ENCODE measurements at regions not wholly inside any gene's neighbourhood (a gene's known extent, or its start where the extent isn't known, plus 50 kb on each side); places are given as distances from the start of the nearest gene placed in this dataset.

- TF ChIP-seq CTCF (IDR thresholded peaks at IDR 0.05) (no peak), POLR2AphosphoS5 (IDR thresholded peaks at IDR 0.05) (no peak), EP300 (IDR thresholded peaks at IDR 0.05) (no peak), POLR2A (IDR thresholded peaks at IDR 0.05) (no peak)
Measured at GRCh38 chr21:15151385-15152103, 86.7 kb upstream of the NRIP1 start.

All from suprapubic skin (tissue), 4 donors.